GM19463 (cell line): ENCODE measurements at regions not wholly inside any gene's neighbourhood (a gene's known extent, or its start where the extent isn't known, plus 50 kb on each side); places are given as distances from the start of the nearest gene placed in this dataset.
"Not testable (repeated sequence)": the region's sequence is repeated elsewhere in the genome, so short reads cannot be mapped to it uniquely, and the experiment has no call there.

Experiments
- ATAC-seq: cut with Tn5 transposase; IDR thresholded peaks from one replicate; pipeline ENCODE4 v1.9.1; 2021; ENCODE audit warnings: mild to moderate bottlenecking, moderate library complexity; ENCODE audit not compliant: unreplicated experiment

GRCh38 chr20:19834287-19834686 lies 76.2 kb downstream of the RIN2 start:
- no peak for ATAC-seq

GRCh38 chr20:19834783-19835182 lies 76.7 kb downstream of the RIN2 start:
- ATAC-seq, result no peak

- no peak for ATAC-seq
Observed at GRCh38 chr20:19835533-19836222, 77.6 kb downstream of the RIN2 start.

GRCh38 chr20:19838468-19838867 lies 80.4 kb downstream of the RIN2 start:
- no peak for ATAC-seq

- ATAC-seq, result no peak
Observed at GRCh38 chr20:19839053-19839452, 81.0 kb downstream of the RIN2 start.

- no peak for ATAC-seq
Observed at GRCh38 chr20:19840111-19840710, 82.2 kb downstream of the RIN2 start.

GRCh38 chr20:19841740-19842139 lies 83.7 kb downstream of the RIN2 start:
- no peak for ATAC-seq

GRCh38 chr20:19844850-19845249 lies 86.8 kb downstream of the RIN2 start:
- ATAC-seq, result not testable (repeated sequence)

GRCh38 chr20:19847383-19847782 lies 89.3 kb downstream of the RIN2 start:
- ATAC-seq, result no peak

- ATAC-seq, result no peak
Observed at GRCh38 chr20:19849341-19850197, 91.5 kb downstream of the RIN2 start.

- no peak for ATAC-seq
Observed at GRCh38 chr20:19850198-19850533, 92.1 kb downstream of the RIN2 start.

GRCh38 chr20:19851861-19852260 lies 93.8 kb downstream of the RIN2 start:
- no peak for ATAC-seq

- ATAC-seq, result no peak
Observed at GRCh38 chr20:19855416-19855815, 97.4 kb downstream of the RIN2 start.

GRCh38 chr20:19858466-19859371 lies 100.7 kb downstream of the RIN2 start:
- no peak for ATAC-seq

GRCh38 chr20:19859444-19859843 lies 101.4 kb downstream of the RIN2 start:
- ATAC-seq, result no peak

- ATAC-seq, result peak; percentile 65
Observed at GRCh38 chr20:19860737-19861136, 102.7 kb downstream of the RIN2 start.

- ATAC-seq, result no peak
Observed at GRCh38 chr20:19861147-19861759, 103.2 kb downstream of the RIN2 start.

- ATAC-seq, result no peak
Observed at GRCh38 chr20:19864130-19864529, 106.1 kb downstream of the RIN2 start.

GRCh38 chr20:19866070-19866469 lies 108.0 kb downstream of the RIN2 start:
- no peak for ATAC-seq

GRCh38 chr20:19867074-19867473 lies 109.0 kb downstream of the RIN2 start:
- no peak for ATAC-seq
